ENCODE measurements at regions not wholly inside any gene's neighbourhood (a gene's known extent, or its start where the extent isn't known, plus 50 kb on each side); places are given as distances from the start of the nearest gene placed in this dataset.

DNA sequence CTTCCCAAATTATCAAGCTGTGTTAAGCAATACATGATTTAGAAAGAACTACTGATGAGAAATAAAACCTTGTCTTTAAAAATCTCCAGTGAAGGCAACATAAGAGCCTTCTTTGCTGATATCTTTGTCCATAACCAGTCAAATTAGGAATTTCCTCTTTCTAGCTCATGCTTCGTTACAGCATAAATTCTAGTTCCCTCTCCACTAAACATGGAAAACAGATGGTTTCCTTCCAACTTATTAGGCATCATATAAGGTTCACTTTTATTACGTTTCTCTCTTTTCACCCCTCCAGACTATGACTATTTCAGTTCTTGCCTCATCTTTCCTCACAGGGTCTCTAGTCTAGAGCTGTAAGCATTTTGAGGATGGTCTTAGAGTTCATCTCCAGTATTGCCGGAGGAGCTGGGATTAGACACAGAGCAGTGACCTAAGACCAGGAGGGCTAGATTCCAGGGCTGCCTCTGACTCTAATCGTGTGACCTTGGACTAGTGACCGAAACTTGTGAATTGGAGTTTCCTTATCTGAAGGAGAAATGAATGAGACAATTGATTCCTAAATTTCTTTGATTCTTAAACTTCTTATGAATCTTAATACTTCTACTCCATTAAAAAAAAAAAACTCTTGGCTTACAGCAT lies 195.5 kb upstream of the APCDD1 start:
- ATAC-seq (ENCODE audit: poor library complexity) = no peak
- no peaks in the 10 kb centered on the region for H3K4me1 ChIP-seq (ENCODE audit: insufficient read depth, low read length)
- Mint-ChIP-seq H3K4me3 (no peak overlapping the region), H3K27ac (no peak overlapping the region), H3K36me3 (ENCODE audit: low read depth) (no peaks in the 10 kb centered on the region), H3K4me1 (ENCODE audit: low read depth) (no peaks in the 10 kb centered on the region), H3K9me3 (peaks cover 4% of the 10 kb centered on the region), H3K27me3 (no peaks in the 10 kb centered on the region)
- no peaks in the 10 kb centered on the region for H3K27me3 ChIP-seq (ENCODE audit: control insufficient read depth in 1 of 2, insufficient read depth in 2 of 2, low read length in 2 of 2)
- no peak overlapping the region for H3K27ac ChIP-seq (ENCODE audit: low read depth in 1 of 2, low read length in 2 of 2)
- no peak overlapping the region for H3K4me3 ChIP-seq (ENCODE audit: low read length)
- ChIA-PET CTCF (no interaction called here), POLR2A (no interaction called here)
- intact Hi-C loops (cut with DNase I, micrococcal nuclease) = no loop called here
- peaks cover 0 to 13% of the 10 kb centered on the region in 2 experiments for H3K9me3 ChIP-seq (ENCODE audit: control insufficient read depth in 1 of 2, insufficient read depth in 1 of 2, low read length in 2 of 2)
- H3K36me3 ChIP-seq (ENCODE audit: insufficient read depth, low read length) = no peaks in the 10 kb centered on the region
- no peak for DNase-seq
- TF ChIP-seq, protein P1, sequence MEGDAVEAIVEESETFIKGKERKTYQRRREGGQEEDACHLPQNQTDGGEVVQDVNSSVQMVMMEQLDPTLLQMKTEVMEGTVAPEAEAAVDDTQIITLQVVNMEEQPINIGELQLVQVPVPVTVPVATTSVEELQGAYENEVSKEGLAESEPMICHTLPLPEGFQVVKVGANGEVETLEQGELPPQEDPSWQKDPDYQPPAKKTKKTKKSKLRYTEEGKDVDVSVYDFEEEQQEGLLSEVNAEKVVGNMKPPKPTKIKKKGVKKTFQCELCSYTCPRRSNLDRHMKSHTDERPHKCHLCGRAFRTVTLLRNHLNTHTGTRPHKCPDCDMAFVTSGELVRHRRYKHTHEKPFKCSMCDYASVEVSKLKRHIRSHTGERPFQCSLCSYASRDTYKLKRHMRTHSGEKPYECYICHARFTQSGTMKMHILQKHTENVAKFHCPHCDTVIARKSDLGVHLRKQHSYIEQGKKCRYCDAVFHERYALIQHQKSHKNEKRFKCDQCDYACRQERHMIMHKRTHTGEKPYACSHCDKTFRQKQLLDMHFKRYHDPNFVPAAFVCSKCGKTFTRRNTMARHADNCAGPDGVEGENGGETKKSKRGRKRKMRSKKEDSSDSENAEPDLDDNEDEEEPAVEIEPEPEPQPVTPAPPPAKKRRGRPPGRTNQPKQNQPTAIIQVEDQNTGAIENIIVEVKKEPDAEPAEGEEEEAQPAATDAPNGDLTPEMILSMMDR (IDR thresholded peaks at IDR 0.05) = no peak

DNA sequence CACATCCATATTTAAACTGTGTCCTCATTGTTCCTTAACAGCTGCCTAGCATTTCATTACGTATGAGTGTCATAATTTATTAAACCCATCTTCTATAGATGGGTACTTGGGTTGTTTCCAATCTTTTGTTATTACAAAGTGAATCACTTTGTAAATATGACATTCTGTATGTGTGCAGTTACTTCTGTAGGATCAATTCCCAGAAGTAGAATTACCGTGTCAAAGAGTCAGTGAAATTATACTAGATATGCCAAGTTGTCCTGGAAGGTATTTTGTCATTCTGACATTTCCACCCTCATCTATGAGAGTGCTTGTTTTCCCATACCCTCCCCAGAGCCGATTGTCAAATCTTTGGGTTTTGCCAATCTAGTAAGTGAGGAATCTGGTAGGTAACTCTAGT lies 194.5 kb upstream of the APCDD1 start:
- no peak for DNase-seq
- no peak for ATAC-seq (ENCODE audit: poor library complexity)
- TF ChIP-seq, protein P1 (IDR thresholded peaks at IDR 0.05) = no peak
- H3K4me3 Mint-ChIP-seq = no peak overlapping the region
- H3K36me3 Mint-ChIP-seq (ENCODE audit: low read depth) = no peaks in the 10 kb centered on the region
- no peaks in the 10 kb centered on the region for H3K27me3 ChIP-seq (ENCODE audit: control insufficient read depth in 1 of 2, insufficient read depth in 2 of 2, low read length in 2 of 2)
- no peak overlapping the region for H3K27ac Mint-ChIP-seq
- ChIA-PET POLR2A (no interaction called here), CTCF (no interaction called here)
- intact Hi-C loops (cut with DNase I, micrococcal nuclease) = no loop called here
- no peaks in the 10 kb centered on the region for H3K36me3 ChIP-seq (ENCODE audit: insufficient read depth, low read length)
- no peaks in the 10 kb centered on the region for H3K4me1 Mint-ChIP-seq (ENCODE audit: low read depth)
- H3K4me3 ChIP-seq (ENCODE audit: low read length) = no peak overlapping the region
- peaks cover 4% of the 10 kb centered on the region for H3K9me3 Mint-ChIP-seq
- H3K27ac ChIP-seq (ENCODE audit: low read depth in 1 of 2, low read length in 2 of 2) = no peak overlapping the region
- H3K4me1 ChIP-seq (ENCODE audit: insufficient read depth, low read length) = no peaks in the 10 kb centered on the region
- peaks cover 0 to 14% of the 10 kb centered on the region in 2 experiments for H3K9me3 ChIP-seq (ENCODE audit: control insufficient read depth in 1 of 2, insufficient read depth in 1 of 2, low read length in 2 of 2)
- H3K27me3 Mint-ChIP-seq = no peaks in the 10 kb centered on the region

DNA sequence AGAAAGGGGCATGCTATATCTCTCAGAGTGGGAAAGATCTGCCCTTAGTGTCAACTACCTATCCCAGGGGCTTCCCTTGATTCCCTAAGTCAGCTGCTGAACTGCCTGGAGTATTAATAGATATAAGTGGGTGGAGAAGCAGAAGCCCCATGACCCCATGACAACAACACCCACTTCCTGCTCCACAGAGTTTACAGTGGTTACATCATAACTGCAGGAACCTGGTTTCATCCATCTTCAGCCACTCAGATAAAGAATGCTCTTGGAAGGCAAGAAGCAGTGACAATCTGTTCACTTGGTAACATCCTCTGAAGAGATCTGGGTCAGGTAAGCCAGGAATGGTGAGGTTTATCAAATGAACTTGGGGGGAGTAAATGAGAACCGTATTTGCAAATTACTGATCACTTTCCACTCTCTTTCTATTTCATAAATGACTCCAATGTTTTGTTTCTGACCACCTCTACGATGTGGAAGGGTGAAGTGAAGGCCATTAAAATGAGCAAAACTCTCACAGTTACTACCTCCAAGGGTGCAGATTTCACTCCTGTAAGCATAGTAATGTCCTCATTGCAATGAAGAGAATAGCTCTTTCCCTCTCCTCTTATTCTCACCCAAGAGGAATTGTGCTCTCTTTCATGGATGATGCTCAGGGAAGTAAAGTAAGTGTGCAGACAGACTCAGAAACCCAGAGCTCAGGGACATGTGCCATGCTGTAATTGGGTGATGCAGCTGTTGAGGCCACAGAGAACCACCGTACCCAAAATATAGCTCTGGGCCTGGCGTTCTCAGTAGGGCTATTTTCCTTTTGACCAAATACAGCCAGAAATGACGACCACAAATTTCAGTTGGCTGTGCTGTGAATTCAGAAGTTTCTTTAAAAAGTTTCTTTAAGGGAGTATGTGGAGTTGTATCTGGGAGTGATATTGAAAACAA lies 192.8 kb upstream of the APCDD1 start:
- ChIA-PET POLR2A (no interaction called here), CTCF (no interaction called here)
- Histone ChIP-seq H3K4me1 (ENCODE audit: insufficient read depth, low read length) (no peaks in the 10 kb centered on the region), H3K4me3 (ENCODE audit: low read length) (no peak overlapping the region), H3K27me3 (ENCODE audit: control insufficient read depth in 1 of 2, insufficient read depth in 2 of 2, low read length in 2 of 2) (no peaks in the 10 kb centered on the region), H3K36me3 (ENCODE audit: insufficient read depth, low read length) (no peaks in the 10 kb centered on the region), H3K27ac (ENCODE audit: low read depth in 1 of 2, low read length in 2 of 2) (no peak overlapping the region), H3K9me3 (ENCODE audit: control insufficient read depth in 1 of 2, insufficient read depth in 1 of 2, low read length in 2 of 2) (peaks cover 0 to 14% of the 10 kb centered on the region in 2 experiments)
- no peak overlapping the region for H3K4me3 Mint-ChIP-seq
- H3K36me3 Mint-ChIP-seq (ENCODE audit: low read depth) = no peaks in the 10 kb centered on the region
- DNase-seq (peak in 2 of 14 experiments; percentile 16 to 29), ATAC-seq (ENCODE audit: poor library complexity) (no peak)
- H3K27ac Mint-ChIP-seq = no peak overlapping the region
- no peaks in the 10 kb centered on the region for H3K27me3 Mint-ChIP-seq
- intact Hi-C loops (cut with DNase I, micrococcal nuclease) = no loop called here
- no peaks in the 10 kb centered on the region for H3K4me1 Mint-ChIP-seq (ENCODE audit: low read depth)
- TF ChIP-seq, protein P1 (IDR thresholded peaks at IDR 0.05) = no peak
- H3K9me3 Mint-ChIP-seq = peaks cover 4% of the 10 kb centered on the region
